Fibroblast of skin of back (primary cell): ENCODE measurements at regions not wholly inside any gene's neighbourhood (a gene's known extent, or its start where the extent isn't known, plus 50 kb on each side); places are given as distances from the start of the nearest gene placed in this dataset.
"Not testable (repeated sequence)": the region's sequence is repeated elsewhere in the genome, so short reads cannot be mapped to it uniquely, and the experiment has no call there.

ENCODE experiments used
- DNase-seq: peaks from one replicate; pipeline ENCODE4 v3.0.0-alpha.2; 2013

GRCh38 chr1:244324176-244324883 is 127.4 kb downstream of the ADSS2 start:
- DNase-seq = no peak

- peak; percentile 51 for DNase-seq
Observed at GRCh38 chr1:244325056-244325758, 126.5 kb downstream of the ADSS2 start.

DNA sequence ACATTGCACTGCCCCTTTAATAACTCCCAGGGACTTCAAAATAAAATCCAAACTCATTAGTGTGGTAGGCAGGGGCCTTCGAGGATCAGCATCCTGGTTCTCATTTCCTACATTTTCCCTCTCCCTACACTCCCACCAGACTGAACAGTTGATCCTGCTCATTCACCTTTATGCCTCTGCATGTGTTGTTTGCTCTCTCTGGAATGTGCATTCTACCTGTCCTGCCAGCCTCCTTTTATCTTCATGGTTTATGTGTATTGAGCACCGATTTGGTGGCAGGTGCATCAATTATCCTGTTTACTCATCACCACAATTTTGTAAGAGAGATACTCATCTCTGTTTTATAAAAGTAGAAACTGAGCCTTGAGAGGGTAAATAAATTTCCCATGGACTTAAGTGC is 125.0 kb downstream of the ADSS2 start:
- no peak for DNase-seq

GRCh38 chr1:244327533-244327932 is 124.2 kb downstream of the ADSS2 start:
- DNase-seq = no peak

DNA sequence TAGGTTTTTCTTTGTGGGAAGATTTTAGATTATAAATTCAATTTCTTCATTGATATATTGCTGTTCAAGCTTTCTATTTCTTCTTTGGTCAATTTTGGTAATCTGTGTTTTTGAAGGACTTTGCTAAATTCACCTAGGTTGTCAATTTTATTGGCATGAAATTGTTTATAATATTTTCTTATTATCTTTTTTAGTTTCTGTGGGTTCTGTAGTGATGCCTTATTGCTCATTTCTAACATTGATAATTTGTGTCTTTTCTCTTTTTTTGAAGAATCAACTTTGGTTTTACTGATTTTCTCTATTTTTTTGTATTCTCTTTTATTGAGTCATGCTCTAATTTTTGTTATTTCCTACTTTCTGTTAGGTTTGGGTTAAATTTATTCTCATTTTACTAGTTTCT is 123.2 kb downstream of the ADSS2 start:
- no peak for DNase-seq

DNA sequence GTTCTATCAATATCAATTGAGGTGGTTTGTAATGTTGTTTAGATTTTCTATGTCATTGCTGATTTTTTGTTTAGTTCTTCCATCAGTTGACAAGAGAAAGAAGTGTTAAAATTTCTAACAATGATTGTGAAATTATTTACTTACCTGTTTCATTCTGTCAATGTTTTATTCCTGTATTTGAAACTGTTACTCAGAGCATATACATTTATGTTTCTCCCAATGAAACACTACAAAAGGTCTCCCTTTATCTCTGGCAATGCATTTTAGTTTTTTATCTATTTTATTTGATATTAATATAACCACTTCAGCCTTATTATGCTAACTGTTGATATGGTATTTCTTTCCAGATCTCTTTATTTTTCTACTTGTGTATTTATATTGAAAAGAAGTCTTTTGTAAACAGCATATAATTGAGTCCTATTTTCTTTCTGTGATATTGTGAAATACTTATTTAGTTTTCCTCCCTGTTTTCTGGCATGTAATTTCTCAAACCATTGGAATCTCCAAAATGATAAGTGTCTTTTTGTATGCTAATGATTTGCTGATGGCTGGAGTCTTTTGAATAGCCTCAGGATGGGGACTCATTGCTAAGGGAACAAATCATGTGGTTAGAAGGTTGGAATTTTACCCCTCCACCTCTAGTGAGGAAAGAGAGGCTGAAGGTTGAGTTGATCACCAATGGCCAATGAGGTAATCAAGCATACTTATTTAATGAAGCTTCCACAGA is 122.0 kb downstream of the ADSS2 start:
- no peak for DNase-seq

DNA sequence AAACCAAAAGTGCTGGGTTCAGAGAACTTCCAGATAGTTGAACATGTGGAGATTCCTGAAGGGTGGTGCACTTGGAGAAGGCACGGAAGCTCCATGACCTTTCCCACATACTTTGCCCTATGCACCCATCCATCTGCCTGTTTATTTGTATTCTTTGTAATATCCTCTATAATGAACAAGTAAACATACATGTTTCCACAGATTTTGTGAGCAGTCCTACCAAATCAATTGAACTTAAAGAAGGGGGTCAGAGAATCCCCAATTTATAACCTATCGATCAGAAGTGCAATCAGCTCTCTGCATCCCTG is 121.4 kb downstream of the ADSS2 start:
- DNase-seq = no peak

DNA sequence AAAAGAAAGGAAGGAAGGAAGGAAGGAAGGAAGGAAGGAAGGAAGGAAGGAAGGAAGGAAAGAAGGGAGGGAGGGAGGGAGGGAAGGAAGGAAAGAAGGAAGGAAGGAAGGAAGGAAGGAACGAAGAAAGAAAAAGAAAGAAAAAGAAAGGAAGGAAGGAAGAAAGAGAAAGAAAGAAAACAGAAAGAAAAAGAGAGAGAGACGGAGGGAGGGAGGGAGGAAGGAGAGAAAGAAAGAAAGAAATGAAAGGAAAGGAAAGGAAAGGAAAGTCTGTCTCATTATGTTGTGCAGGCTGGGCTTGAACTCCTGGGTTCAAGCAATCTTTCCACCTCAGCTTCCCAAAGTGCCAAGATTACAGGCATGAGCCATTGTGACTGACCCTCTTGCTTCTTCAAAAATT is 118.9 kb downstream of the ADSS2 start:
- DNase-seq = not testable (repeated sequence)

- not testable (repeated sequence) for DNase-seq
Observed at GRCh38 chr1:244334315-244334714, 117.4 kb downstream of the ADSS2 start.

GRCh38 chr1:244334842-244335241 is 116.9 kb downstream of the ADSS2 start:
- not testable (repeated sequence) for DNase-seq

- no peak for DNase-seq
Observed at GRCh38 chr1:244335456-244335855, 116.3 kb downstream of the ADSS2 start.

GRCh38 chr1:244336232-244336899 is 115.3 kb downstream of the ADSS2 start:
- DNase-seq = no peak

GRCh38 chr1:244337839-244338238 is 113.9 kb downstream of the ADSS2 start:
- DNase-seq = no peak

DNA sequence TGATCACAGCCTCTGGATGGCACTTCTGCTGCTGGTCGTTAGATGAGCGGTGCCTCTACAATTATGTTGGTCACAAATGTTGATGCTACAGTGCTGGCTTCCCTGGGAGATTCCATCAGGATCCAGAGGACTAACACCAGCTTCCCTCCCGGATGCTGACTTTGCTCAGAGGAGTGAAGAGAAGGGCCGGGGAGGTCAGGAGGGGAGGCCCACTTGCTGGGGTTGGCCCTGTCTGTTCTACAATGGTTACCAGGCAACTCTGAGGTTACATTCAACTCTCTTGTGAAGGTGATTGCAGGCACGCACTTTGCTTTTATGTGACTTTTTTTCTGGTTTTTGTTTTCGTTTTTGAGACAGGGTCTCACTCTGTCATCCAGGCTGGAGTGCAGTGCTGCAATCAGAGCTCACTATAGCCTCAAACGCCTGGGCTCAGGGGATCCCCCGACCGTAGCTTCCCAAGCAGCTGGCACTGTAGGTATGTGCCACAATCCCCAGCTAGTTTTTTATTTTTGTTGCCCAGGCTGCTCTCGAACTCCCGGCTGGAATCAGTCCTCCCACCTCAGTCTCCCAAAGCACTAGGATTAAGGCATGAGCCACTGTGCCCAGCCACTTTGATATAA is 112.5 kb downstream of the ADSS2 start:
- no peak for DNase-seq

DNA sequence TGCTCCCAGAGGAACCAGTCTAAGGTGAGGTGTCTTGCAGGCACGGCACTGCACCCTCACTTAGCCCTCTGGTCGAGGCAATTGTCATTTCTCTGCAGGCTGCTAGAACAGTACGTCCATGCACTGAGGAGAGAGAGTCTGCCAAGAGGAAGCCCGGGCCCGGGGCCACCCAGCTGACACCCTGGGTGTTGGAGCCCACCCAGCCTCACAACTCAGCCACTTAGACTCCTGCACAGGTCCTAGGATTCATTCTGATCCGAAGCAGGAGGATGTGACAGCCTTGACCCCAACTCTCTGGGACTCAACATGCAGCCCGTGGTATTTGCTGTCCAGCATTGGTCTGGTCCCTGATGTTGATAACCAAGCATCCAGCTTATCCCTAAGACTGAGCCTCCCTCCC is 111.9 kb downstream of the ADSS2 start:
- DNase-seq = no peak

GRCh38 chr1:244340396-244340795 is 111.3 kb downstream of the ADSS2 start:
- no peak for DNase-seq

DNA sequence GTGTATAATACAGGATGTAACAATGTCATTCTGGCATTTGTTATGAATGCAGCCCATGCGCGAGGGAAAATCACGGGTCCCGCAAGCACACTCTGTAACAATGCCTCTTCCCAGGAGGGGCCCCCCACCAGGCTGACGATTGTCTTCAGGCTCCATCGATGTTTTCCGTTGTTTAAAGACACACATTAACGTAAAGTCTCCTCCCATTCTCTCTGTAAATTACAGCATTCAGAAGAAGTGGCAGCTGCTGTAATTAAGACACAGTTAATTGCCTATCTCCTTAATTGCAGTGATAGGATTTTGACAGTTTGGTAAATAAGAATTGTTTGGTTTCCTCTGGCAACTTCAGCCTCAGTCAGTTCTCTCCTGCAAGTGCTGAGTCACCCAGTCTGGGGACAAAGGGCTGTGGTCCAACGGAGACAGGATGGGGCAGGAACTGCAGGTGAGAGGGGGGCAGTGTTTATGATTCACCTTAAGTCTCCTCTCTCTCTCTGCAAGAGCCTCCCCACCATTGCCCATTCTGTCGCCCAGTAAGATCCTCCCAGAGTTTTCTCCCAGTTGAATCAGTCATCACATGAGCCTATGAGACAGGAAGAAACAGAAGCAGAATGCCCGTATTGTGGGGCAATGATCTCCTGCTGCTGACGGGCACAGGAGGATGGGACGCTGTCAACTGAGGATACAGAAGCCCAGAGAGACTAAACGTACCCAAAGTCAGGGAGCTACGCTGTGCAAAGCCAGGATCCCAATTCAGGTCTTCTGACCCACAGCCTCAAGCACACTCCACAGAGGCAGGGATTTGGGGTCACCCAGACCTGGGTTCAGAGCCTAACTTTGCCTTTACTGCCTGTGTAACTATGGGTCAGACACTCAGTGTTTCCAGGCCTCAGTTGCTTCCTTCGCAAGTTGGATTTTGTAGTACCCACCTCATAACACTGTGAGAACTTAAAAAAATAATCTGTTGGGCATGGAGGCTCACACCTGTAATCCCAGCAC is 110.0 kb downstream of the ADSS2 start:
- DNase-seq = peak; percentile 17

- no peak for DNase-seq
Observed at GRCh38 chr1:244344001-244344400, 107.7 kb downstream of the ADSS2 start.

GRCh38 chr1:244346972-244347618 is 104.6 kb downstream of the ADSS2 start:
- peak; percentile 32 for DNase-seq

- DNase-seq = peak; percentile 61
Observed at GRCh38 chr1:244347942-244348341, 103.8 kb downstream of the ADSS2 start.

- DNase-seq = peak; percentile 59
Observed at GRCh38 chr1:244349103-244349531, 102.6 kb downstream of the ADSS2 start.
